ENCODE measurements at regions not wholly inside any gene's neighbourhood (a gene's known extent, or its start where the extent isn't known, plus 50 kb on each side); places are given as distances from the start of the nearest gene placed in this dataset.

- Histone ChIP-seq H3K23ac (ENCODE audit: insufficient read length) (no peak overlapping the region), H3K4me3 (ENCODE audit: extremely low read depth in 1 of 4, insufficient read depth in 2 of 4, low read depth in 3 of 4, low read length in 4 of 4) (no peak overlapping the region), H2BK20ac (ENCODE audit: low read length) (no peak overlapping the region), H3K27me3 (replicated peaks in 1 of 4; ENCODE audit: control insufficient read depth in 3 of 4, extremely low read depth in 1 of 4, insufficient read depth in 3 of 4, low read length in 3 of 4) (no peaks in the 10 kb centered on the region), H3K14ac (ENCODE audit: insufficient read length) (no peak overlapping the region), H2BK5ac (ENCODE audit: low read depth, low read length) (no peak overlapping the region), H2BK15ac (ENCODE audit: low read length) (no peak overlapping the region), H3K79me2 (ENCODE audit: control insufficient read depth in 1 of 2, insufficient read depth in 2 of 2, low read length in 2 of 2) (no peaks in the 10 kb centered on the region), H2BK12ac (ENCODE audit: low read depth, low read length) (no peak overlapping the region), H2AK5ac (ENCODE audit: low read depth, low read length) (no peak overlapping the region), H4K8ac (ENCODE audit: extremely low read depth, insufficient read depth, low read length) (no peak overlapping the region), H3K27ac (ENCODE audit: low read depth, low read length) (no peak overlapping the region), H4K5ac (ENCODE audit: insufficient read length, low read depth, low read length) (no peak overlapping the region), H3K4me1 (replicated peaks in 1 of 4; ENCODE audit: control insufficient read depth in 3 of 4, insufficient read depth in 4 of 4, low read length in 3 of 4) (no peaks in the 10 kb centered on the region), H3K4me2 (ENCODE audit: insufficient read depth in 1 of 2, low read depth in 2 of 2, low read length in 2 of 2) (no peak overlapping the region), H4K91ac (replicated peaks; ENCODE audit: insufficient read length, low read length) (no peak overlapping the region), H4K20me1 (replicated peaks in 1 of 2; ENCODE audit: control insufficient read depth in 1 of 2, insufficient read depth in 2 of 2, low read length in 2 of 2) (no peaks in the 10 kb centered on the region), H3K79me1 (ENCODE audit: low read depth, low read length) (no peaks in the 10 kb centered on the region), H3K9ac (replicated peaks in 1 of 4; ENCODE audit: extremely low read depth in 1 of 4, low read depth in 3 of 4, low read length in 3 of 4) (no peak overlapping the region), H3K4ac (replicated peaks; ENCODE audit: insufficient read length, low read depth, low read length) (no peak overlapping the region), H2BK120ac (replicated peaks; ENCODE audit: low read depth, low read length) (no peak overlapping the region), H2AFZ (ENCODE audit: low read length) (no peak overlapping the region), H3K9me3 (ENCODE audit: insufficient read depth in 2 of 2, low read depth in 1 of 2, low read length in 1 of 2) (no peaks in the 10 kb centered on the region), H3K18ac (ENCODE audit: extremely low read depth, low read length) (no peak overlapping the region), H3K56ac (replicated peaks; ENCODE audit: insufficient read length, low read depth, low read length) (no peak overlapping the region), H3K23me2 (ENCODE audit: low read depth, low read length) (no peaks in the 10 kb centered on the region), H3K36me3 (ENCODE audit: control insufficient read depth in 2 of 4, insufficient read depth in 4 of 4, low read length in 3 of 4) (no peaks in the 10 kb centered on the region)
- POLR2A ChIA-PET (ENCODE audit: partially characterized antibody) = no interaction called here
- no peak for TF ChIP-seq TAF7 (optimal IDR thresholded peaks at IDR 0.05; ENCODE audit: borderline replicate concordance, low read depth, low read length)
- TF ChIP-seq PHF8 (conservative IDR thresholded peaks at IDR 0.05; ENCODE audit: low read depth, low read length) = no peak
- no peak for TF ChIP-seq MAFK (IDR thresholded peaks at IDR 0.05; ENCODE audit: low read depth, low read length)
- no peak for TF ChIP-seq KDM1A (IDR thresholded peaks at IDR 0.05; ENCODE audit: borderline replicate concordance, low read length)
- TF ChIP-seq JUN (IDR thresholded peaks at IDR 0.05; ENCODE audit: low read depth, low read length) = no peak
- no peak for TF ChIP-seq POLR2AphosphoS5 (IDR thresholded peaks at IDR 0.05; ENCODE audit: low read depth, low read length)
- no peak for TF ChIP-seq FOSL1 (IDR thresholded peaks at IDR 0.05; ENCODE audit: insufficient read depth, low read depth, low read length)
- TF ChIP-seq JUND (IDR thresholded peaks at IDR 0.05; ENCODE audit: low read length) = no peak
- TF ChIP-seq CBX8 (IDR thresholded peaks at IDR 0.05; ENCODE audit: borderline replicate concordance, low read depth, low read length) = no peak
- no peak for TF ChIP-seq NANOG (IDR thresholded peaks at IDR 0.05; ENCODE audit: insufficient read depth, low read depth, low read length, poor library complexity, severe bottlenecking)
- TF ChIP-seq TCF12 (IDR thresholded peaks at IDR 0.05; ENCODE audit: low read depth, low read length) = no peak
- TF ChIP-seq CBX5 (IDR thresholded peaks at IDR 0.05; ENCODE audit: low read depth, low read length) = no peak
- no peak for FAIRE-seq
- CTCF ChIA-PET (ENCODE audit: partially characterized antibody) = no interaction called here
- 90% methylated on average over 1 of the region's 1 CpG; no CpG with 5 or more reads in 1 of the 2 experiments for WGBS, 2 experiments (ENCODE audit: extremely low coverage in 1 of 2, insufficient coverage in 1 of 2, insufficient read length in 1 of 2, insufficient replicate concordance in 2 of 2, low coverage in 1 of 2, low lambda C conversion rate in 2 of 2, missing lambda C conversion rate in 1 of 2)
- DNase-seq (ENCODE audit: low read depth in 1 of 2, low spot score in 2 of 2) = no peak
These were observed 670.6 kb upstream of the GALNTL6 start for GRCh38 chr4:171142639-171143038.
